ENCODE measurements at regions not wholly inside any gene's neighbourhood (a gene's known extent, or its start where the extent isn't known, plus 50 kb on each side); places are given as distances from the start of the nearest gene placed in this dataset.

DNA sequence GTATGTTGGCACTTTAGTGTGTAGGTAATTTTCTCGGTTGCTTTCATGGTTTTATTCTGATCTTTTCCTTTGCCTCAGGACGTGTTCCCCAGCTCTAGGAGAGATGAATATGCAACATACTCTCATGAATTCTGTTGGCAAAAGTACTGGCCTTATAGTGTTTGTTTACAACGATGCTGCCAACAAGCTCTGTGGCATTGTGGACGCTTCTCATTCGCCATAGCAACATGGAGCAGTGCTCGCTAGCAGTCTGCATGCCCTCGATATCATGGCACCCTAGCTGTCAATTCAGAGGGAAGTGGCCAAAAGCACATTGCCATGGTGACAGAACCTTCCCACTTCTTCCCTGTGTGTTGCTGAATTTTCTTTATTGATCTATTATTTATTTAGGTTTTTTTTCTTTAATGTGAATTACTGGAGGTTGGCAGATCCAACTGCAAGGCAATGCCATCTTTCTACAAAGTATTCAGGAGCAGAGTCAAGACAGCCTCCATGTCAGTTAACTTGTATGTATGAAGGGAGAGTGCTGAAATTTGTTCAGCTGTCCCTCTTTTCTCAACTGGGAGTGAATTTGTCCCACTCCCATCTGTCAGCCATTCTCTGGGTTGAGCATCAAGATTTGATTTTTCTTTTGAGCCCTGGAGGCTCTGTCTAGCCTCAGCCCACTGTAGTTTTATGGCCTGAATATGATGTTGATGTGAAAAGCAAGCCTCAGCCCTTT is 224.9 kb upstream of the VCX3A start:
- no peak for DNase-seq (ENCODE audit: low spot score)
- in situ Hi-C loops (cut with MboI; ENCODE audit: low pct_unique_long_range_greater_than_20kb, low sequenced_read_pairs, unreplicated experiment) = no loop called here
- TF ChIP-seq, protein P1, sequence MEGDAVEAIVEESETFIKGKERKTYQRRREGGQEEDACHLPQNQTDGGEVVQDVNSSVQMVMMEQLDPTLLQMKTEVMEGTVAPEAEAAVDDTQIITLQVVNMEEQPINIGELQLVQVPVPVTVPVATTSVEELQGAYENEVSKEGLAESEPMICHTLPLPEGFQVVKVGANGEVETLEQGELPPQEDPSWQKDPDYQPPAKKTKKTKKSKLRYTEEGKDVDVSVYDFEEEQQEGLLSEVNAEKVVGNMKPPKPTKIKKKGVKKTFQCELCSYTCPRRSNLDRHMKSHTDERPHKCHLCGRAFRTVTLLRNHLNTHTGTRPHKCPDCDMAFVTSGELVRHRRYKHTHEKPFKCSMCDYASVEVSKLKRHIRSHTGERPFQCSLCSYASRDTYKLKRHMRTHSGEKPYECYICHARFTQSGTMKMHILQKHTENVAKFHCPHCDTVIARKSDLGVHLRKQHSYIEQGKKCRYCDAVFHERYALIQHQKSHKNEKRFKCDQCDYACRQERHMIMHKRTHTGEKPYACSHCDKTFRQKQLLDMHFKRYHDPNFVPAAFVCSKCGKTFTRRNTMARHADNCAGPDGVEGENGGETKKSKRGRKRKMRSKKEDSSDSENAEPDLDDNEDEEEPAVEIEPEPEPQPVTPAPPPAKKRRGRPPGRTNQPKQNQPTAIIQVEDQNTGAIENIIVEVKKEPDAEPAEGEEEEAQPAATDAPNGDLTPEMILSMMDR (IDR thresholded peaks at IDR 0.05; ENCODE audit: extremely low read depth, insufficient read depth, missing control alignments) = no peak

DNA sequence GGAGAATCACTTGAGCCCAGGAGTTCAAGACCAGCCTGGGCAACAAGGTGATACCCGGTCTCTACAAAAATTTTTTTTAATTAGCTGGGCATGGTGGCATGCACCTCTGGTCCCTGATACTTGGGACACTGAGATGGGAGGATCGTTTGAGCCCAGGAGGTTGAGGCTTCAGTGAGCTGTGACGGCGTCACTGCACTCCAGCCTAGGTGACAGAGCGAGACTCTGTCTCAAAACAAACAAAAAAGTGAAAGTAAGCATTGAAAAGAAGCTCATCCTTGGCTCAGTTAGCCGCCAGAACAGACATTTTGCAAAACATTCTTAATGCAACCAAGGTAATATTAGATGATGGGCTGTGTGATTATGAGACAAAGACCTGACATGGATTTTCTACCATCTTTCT is 223.3 kb upstream of the VCX3A start:
- in situ Hi-C loops (cut with MboI; ENCODE audit: low pct_unique_long_range_greater_than_20kb, low sequenced_read_pairs, unreplicated experiment) = no loop called here
- TF ChIP-seq, protein P1 (IDR thresholded peaks at IDR 0.05; ENCODE audit: extremely low read depth, insufficient read depth, missing control alignments) = no peak
- DNase-seq (ENCODE audit: low spot score) = no peak

DNA sequence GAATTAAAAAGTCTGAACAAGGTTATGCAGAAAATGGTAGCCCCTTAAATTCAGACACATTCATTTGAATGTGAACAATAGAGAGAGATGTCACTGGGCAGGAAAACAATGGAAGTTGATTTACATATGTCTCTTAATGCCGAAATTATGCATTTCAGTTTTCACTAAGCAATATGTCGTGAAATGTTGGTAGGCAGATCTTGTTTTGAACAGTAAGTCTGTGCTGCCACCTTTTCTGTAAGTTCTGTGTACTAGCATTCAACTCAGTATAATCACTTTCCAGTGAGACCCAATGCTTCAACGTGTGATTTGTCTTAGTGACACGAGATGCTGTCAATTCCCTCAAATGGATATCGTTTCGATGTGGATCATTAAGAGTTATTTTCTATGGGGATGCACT is 222.7 kb upstream of the VCX3A start:
- in situ Hi-C loops (cut with MboI; ENCODE audit: low pct_unique_long_range_greater_than_20kb, low sequenced_read_pairs, unreplicated experiment) = no loop called here
- TF ChIP-seq, protein P1 (IDR thresholded peaks at IDR 0.05; ENCODE audit: extremely low read depth, insufficient read depth, missing control alignments) = no peak

DNA sequence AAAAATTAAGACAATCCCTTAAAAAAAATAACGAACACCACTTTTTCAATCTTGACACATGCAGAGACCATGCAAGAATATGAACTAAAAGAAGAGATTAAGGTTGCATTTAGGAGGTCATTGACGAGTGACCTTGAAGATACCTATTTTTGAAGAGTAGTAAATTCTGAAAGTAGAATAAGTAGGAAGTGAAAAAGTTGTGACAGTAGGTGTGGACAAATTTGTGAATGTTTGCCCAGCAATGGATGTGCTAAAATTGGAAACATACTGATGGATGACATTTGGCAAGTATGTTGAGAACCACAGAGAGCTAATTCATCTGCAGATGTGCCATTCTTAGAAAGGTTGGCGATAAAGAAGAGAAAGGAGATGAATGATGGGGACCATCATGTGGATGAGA is 213.7 kb upstream of the VCX3A start:
- DNase-seq (ENCODE audit: low spot score) = no peak
- TF ChIP-seq, protein P1 (IDR thresholded peaks at IDR 0.05; ENCODE audit: extremely low read depth, insufficient read depth, missing control alignments) = no peak
- in situ Hi-C loops (cut with MboI; ENCODE audit: low pct_unique_long_range_greater_than_20kb, low sequenced_read_pairs, unreplicated experiment) = loop anchor here (25.0 kb wide), 1 partner anchor 339 kb away; no protein-coding TSS in a partner anchor

More for the DNA sequence above, 222.7 kb upstream of the VCX3A start:
- DNase-seq (ENCODE audit: low spot score) = no peak

DNA sequence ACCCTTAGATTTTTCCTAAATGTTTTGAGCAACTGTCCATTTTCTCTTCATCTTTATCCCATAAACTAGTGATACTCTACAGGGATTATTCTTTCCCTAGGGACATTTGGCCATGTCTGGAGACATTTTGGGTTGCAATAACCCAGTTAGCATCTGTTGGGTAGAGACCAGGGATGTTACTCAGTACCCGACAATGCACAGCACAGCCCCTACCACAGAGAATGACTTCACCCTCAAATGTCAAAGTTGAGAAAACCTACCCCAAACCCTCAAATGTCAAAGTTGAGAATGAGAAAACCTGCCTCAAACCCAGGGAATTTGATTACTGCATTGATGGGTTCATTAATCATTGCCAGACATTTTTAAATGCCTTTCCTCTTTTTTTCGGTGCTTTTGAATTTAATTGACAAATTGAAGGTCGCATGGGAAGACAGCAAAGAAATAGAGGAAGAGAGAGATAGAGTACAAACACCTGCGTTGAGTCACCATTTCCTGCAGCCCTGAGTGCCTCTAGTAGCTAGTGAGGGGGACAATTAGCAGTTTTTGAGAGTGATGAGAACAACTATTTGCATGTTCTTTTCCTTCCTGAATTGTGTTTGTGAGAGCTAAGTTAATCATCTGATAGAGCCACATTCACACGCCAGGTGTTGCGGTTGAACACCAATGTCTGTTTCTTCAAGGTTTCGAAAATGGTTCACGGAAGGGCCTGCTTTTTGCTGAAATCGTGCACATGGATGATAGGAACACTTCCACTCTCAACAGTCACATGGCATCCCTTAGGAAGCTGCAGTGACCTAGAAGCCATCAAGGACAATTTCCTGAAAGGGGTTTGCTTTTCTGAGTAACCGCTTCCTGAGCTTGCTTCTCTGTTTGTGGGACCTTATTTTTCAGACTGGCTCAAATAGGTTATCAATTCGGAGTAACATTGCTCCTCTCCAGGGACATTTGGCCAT is 203.9 kb upstream of the VCX3A start:
- peak; percentile 34 for DNase-seq (ENCODE audit: low spot score)
- in situ Hi-C loops (cut with MboI; ENCODE audit: low pct_unique_long_range_greater_than_20kb, low sequenced_read_pairs, unreplicated experiment) = loop anchor here (25.0 kb wide), 1 partner anchor 349 kb away; no protein-coding TSS in a partner anchor
- TF ChIP-seq, protein P1 (IDR thresholded peaks at IDR 0.05; ENCODE audit: extremely low read depth, insufficient read depth, missing control alignments) = no peak

DNA sequence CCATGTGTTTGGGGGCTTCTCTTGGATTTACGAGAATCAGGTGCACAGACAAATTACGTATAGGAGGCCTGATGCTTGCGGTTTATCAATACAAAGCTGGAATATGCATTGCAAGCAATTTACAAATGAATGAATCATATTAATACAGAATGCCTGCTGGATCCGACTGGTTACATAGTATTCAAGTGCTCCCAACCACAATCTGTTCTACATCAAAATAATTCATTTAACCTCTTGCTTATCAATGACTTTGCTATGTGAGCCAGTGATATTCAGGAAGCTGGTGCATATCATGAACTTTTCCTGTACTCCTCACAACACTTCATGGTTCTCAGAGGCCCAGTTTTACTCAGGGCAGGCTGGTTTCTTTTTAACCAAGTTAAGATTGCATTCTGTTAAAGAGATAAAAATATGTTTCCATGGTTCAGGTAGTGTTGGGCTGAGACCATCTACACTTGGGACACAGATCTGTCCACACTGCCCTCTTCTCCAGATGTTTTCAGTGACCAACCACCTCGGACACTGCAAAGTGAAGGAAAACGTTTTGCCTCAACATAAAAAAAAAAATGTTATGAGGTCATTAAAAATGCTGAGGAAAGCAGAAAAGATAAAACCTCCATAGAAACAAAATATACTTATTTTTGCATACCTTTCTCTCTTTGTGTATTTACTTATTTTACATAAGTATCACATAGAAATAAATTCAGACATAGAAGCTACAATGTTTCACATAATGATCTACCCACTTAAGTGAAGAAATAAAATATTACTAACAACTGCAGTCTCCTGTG is 200.1 kb upstream of the VCX3A start:
- TF ChIP-seq, protein P1 (IDR thresholded peaks at IDR 0.05; ENCODE audit: extremely low read depth, insufficient read depth, missing control alignments) = no peak
- in situ Hi-C loops (cut with MboI; ENCODE audit: low pct_unique_long_range_greater_than_20kb, low sequenced_read_pairs, unreplicated experiment) = loop anchor here (25.0 kb wide), 1 partner anchor 352 kb away; no protein-coding TSS in a partner anchor
- no peak for DNase-seq (ENCODE audit: low spot score)

Measured in GM13977 (cell line).